Epidermal melanocyte (primary cell): ENCODE measurements at regions not wholly inside any gene's neighbourhood (a gene's known extent, or its start where the extent isn't known, plus 50 kb on each side); places are given as distances from the start of the nearest gene placed in this dataset.
"Not testable (repeated sequence)": the region's sequence is repeated elsewhere in the genome, so short reads cannot be mapped to it uniquely, and the experiment has no call there.

Source experiments
- DNase-seq: peaks from one replicate; pipeline ENCODE4 v3.0.0; 2011; ENCODE audit warnings: low spot score; ENCODE audit not compliant: insufficient read length

- DNase-seq, result no peak
These were observed 269.9 kb upstream of the PLEKHG7 start for GRCh38 chr12:92432724-92433441.

- DNase-seq, result no peak
These were observed 271.6 kb upstream of the PLEKHG7 start for GRCh38 chr12:92431146-92431545.

- no peak for DNase-seq
These were observed 276.5 kb upstream of the PLEKHG7 start for GRCh38 chr12:92426332-92426731.

- peak; percentile 23 for DNase-seq
These were observed 277.6 kb upstream of the PLEKHG7 start for GRCh38 chr12:92425165-92425564.

- DNase-seq, result no peak
These were observed 278.5 kb upstream of the PLEKHG7 start for GRCh38 chr12:92424338-92424737.

- no peak for DNase-seq
These were observed 276.1 kb upstream of the BTG1 start for GRCh38 chr12:92421701-92422100.

- DNase-seq, result no peak
These were observed 275.4 kb upstream of the BTG1 start for GRCh38 chr12:92421042-92421441.

GRCh38 chr12:92419201-92419600 is 273.6 kb upstream of the BTG1 start:
- no peak for DNase-seq

- no peak for DNase-seq
These were observed 272.7 kb upstream of the BTG1 start for GRCh38 chr12:92418381-92418780.

GRCh38 chr12:92417373-92417772 is 271.7 kb upstream of the BTG1 start:
- DNase-seq, result no peak

GRCh38 chr12:92416385-92416812 is 270.8 kb upstream of the BTG1 start:
- DNase-seq, result no peak

- no peak for DNase-seq
These were observed 268.8 kb upstream of the BTG1 start for GRCh38 chr12:92414170-92415070.

GRCh38 chr12:92413286-92413685 is 267.6 kb upstream of the BTG1 start:
- no peak for DNase-seq

GRCh38 chr12:92412856-92413255 is 267.2 kb upstream of the BTG1 start:
- no peak for DNase-seq

- no peak for DNase-seq
These were observed 266.0 kb upstream of the BTG1 start for GRCh38 chr12:92411687-92412086.

- DNase-seq, result no peak
These were observed 262.6 kb upstream of the BTG1 start for GRCh38 chr12:92408072-92408900.

- DNase-seq, result not testable (repeated sequence)
These were observed 260.9 kb upstream of the BTG1 start for GRCh38 chr12:92406404-92407070.

GRCh38 chr12:92405801-92406251 is 260.2 kb upstream of the BTG1 start:
- DNase-seq, result not testable (repeated sequence)

- DNase-seq, result no peak
These were observed 259.3 kb upstream of the BTG1 start for GRCh38 chr12:92404921-92405320.

GRCh38 chr12:92404259-92404894 is 258.7 kb upstream of the BTG1 start:
- no peak for DNase-seq
